DND-41 (cell line): ENCODE measurements at regions not wholly inside any gene's neighbourhood (a gene's known extent, or its start where the extent isn't known, plus 50 kb on each side); places are given as distances from the start of the nearest gene placed in this dataset.

ENCODE experiments used
- CTCF ChIP-seq: IDR thresholded peaks from 2 replicates; pipeline ENCODE4 v1.5.1; 2012; ENCODE audit warnings: borderline replicate concordance, low read length, moderate library complexity, mild to moderate bottlenecking; ENCODE audit not compliant: poor library complexity, severe bottlenecking; ENCODE audit errors: extremely low read depth
- EZH2 ChIP-seq: IDR thresholded peaks from 3 replicates; pipeline ENCODE4 v1.6.1; 2012; ENCODE audit warnings: borderline replicate concordance, low read depth, mild to moderate bottlenecking, moderate library complexity, low read length, inconsistent platforms; ENCODE audit not compliant: severe bottlenecking

- TF ChIP-seq CTCF (peak; percentile 60), EZH2 (no peak)
These were observed 650.4 kb downstream of the RNF144A start for GRCh38 chr2:7567646-7568045.
